BLaER1 (cell line): ENCODE measurements at regions not wholly inside any gene's neighbourhood (a gene's known extent, or its start where the extent isn't known, plus 50 kb on each side); places are given as distances from the start of the nearest gene placed in this dataset.

ENCODE experiments used
- H3K27ac ChIP-seq: shearing (Covaris generic); formaldehyde crosslinking; 2 replicates; pipeline ENCODE4 v1.8.1; 2022
- H3K27me3 ChIP-seq: shearing (Covaris generic); formaldehyde crosslinking; 2 replicates; pipeline ENCODE4 v1.8.1; 2022
- H3K36me3 ChIP-seq: shearing (Covaris generic); formaldehyde crosslinking; 2 replicates; pipeline ENCODE4 v1.8.1; 2022
- H3K4me1 ChIP-seq: shearing (Covaris generic); formaldehyde crosslinking; 2 replicates; pipeline ENCODE4 v1.8.1; 2022
- H3K4me2 ChIP-seq: shearing (Covaris generic); formaldehyde crosslinking; 2 replicates; pipeline ENCODE4 v1.8.1; 2022
- H3K4me3 ChIP-seq: shearing (Covaris generic); formaldehyde crosslinking; 2 replicates; pipeline ENCODE4 v1.8.1; 2022
- H3K9ac ChIP-seq: shearing (Covaris generic); formaldehyde crosslinking; 2 replicates; pipeline ENCODE4 v1.8.1; 2022
- H3K9me3 ChIP-seq: shearing (Covaris generic); formaldehyde crosslinking; 2 replicates; pipeline ENCODE4 v1.8.1; 2022
- H4K20me1 ChIP-seq: shearing (Covaris generic); formaldehyde crosslinking; 2 replicates; pipeline ENCODE4 v1.8.1; 2022
- Cebpa-rat ChIP-seq: shearing (Covaris generic); IDR thresholded peaks from 2 replicates; pipeline ENCODE4 v1.8.1; 2022

- Histone ChIP-seq H3K9ac (no peak overlapping the region), H3K27me3 (no peaks in the 10 kb centered on the region), H3K9me3 (no peaks in the 10 kb centered on the region), H3K27ac (no peak overlapping the region), H3K36me3 (no peaks in the 10 kb centered on the region), H3K4me1 (peaks cover 11% of the 10 kb centered on the region), H3K4me3 (no peak overlapping the region), H3K4me2 (no peak overlapping the region), H4K20me1 (no peaks in the 10 kb centered on the region)
- no peak for TF ChIP-seq Cebpa-rat
Measured at GRCh38 chr2:17249249-17249648, 269.0 kb downstream of the RAD51AP2 start.

DNA sequence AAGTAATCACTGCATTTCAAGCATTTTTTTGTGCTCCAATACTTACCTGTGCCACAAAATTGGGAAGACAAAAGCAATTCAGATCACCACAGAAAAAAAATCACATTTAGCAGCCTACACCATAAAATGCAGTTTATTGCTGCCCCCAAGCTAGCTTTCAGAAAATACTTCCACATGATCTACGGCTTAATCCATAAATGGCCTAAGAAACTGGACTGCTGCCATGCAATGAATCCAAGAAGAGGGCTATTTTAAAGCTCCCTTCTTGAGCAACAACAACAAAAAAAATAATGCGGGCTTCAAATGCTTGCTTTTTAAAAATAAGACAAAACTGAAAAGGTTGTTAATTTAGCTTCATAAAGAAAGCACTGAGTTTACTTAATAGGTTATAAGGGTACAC, 272.3 kb downstream of the RAD51AP2 start:
- Histone ChIP-seq H4K20me1 (no peaks in the 10 kb centered on the region), H3K4me3 (no peak overlapping the region), H3K36me3 (no peaks in the 10 kb centered on the region), H3K4me1 (peaks cover 16% of the 10 kb centered on the region), H3K9ac (no peak overlapping the region), H3K27me3 (no peaks in the 10 kb centered on the region), H3K9me3 (no peaks in the 10 kb centered on the region), H3K4me2 (no peak overlapping the region), H3K27ac (no peak overlapping the region)
- no peak for TF ChIP-seq Cebpa-rat

GRCh38 chr2:17242813-17243485, 275.3 kb downstream of the RAD51AP2 start:
- no peaks in the 10 kb centered on the region for H4K20me1 ChIP-seq
- H3K9me3 ChIP-seq, result no peaks in the 10 kb centered on the region
- no peak overlapping the region for H3K27ac ChIP-seq
- H3K27me3 ChIP-seq, result no peaks in the 10 kb centered on the region
- 0 out of 2 replicates have a peak, but pooled peaks cover 4% of the 10 kb centered on the region for H3K4me1 ChIP-seq
- H3K9ac ChIP-seq, result no peak overlapping the region
- no peak overlapping the region for H3K4me3 ChIP-seq
- TF ChIP-seq Cebpa-rat, result no peak
- no peak overlapping the region for H3K4me2 ChIP-seq
- H3K36me3 ChIP-seq, result no peaks in the 10 kb centered on the region

- H3K9ac ChIP-seq, result no peak overlapping the region
- H3K36me3 ChIP-seq, result no peaks in the 10 kb centered on the region
- no peak overlapping the region for H3K4me3 ChIP-seq
- H3K4me1 ChIP-seq, result 0 out of 2 replicates have a peak, but pooled peaks cover 4% of the 10 kb centered on the region
- no peaks in the 10 kb centered on the region for H4K20me1 ChIP-seq
- no peaks in the 10 kb centered on the region for H3K27me3 ChIP-seq
- no peaks in the 10 kb centered on the region for H3K9me3 ChIP-seq
- no peak overlapping the region for H3K27ac ChIP-seq
- H3K4me2 ChIP-seq, result no peak overlapping the region
- no peak for TF ChIP-seq Cebpa-rat
Measured at GRCh38 chr2:17239550-17239949, 278.7 kb downstream of the RAD51AP2 start.

DNA sequence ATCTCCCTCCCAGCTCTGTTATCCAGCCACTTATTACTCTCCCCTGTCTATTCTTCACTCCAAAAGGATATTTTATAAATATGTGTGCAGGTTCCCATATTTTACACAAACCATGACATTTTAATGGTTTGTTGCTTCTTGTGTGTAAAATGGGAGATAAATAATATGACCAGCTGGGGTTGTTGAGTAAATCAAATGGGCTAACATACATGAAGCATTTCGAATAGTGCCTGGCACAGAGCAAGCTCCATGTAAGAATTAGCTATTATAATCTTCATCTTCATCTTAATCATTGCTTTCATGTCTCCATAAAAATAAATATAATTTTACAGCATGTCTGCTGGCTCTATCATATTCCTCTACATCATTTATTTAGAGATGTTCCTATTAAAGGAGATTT, 283.1 kb downstream of the RAD51AP2 start:
- Histone ChIP-seq H3K36me3 (no peaks in the 10 kb centered on the region), H3K9me3 (no peaks in the 10 kb centered on the region), H4K20me1 (no peaks in the 10 kb centered on the region), H3K4me2 (no peak overlapping the region), H3K27me3 (no peaks in the 10 kb centered on the region), H3K4me3 (no peak overlapping the region), H3K4me1 (no peaks in the 10 kb centered on the region), H3K9ac (no peak overlapping the region), H3K27ac (no peak overlapping the region)
- no peak for TF ChIP-seq Cebpa-rat

DNA sequence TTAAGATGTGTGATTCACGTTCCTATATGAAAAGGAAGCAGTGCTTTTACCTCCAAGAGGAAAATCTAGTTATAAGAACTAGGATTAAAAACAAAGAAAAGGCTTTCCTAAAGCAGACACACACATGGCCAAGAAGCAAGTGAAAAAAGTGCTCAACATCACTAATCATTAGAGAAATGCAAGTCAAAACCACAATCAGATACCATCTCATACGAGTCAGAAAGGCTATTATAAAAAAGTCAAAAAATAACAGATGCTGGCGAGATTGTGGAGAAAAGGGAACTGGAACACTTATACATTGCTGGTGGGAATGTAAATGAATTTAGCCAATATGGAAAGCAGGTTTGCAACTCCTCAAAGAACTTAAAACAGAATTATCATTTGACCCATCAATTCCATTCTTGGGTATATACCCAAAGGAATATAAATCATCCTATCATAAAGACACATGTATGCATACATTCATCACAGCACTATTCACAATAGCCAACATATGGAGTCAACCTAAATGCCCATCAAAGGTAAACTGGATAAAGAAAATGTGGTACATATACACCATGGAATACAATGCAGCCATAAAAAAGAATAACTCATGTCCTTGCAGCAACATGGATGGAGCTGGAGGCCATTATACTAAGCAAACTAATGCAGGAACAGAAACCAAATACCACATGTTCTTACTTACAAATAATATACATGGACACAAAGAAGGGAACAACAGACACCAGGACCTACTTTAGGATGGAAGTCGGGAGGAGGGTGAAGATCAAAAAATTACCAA, 285.3 kb downstream of the RAD51AP2 start:
- H3K4me1 ChIP-seq, result no peaks in the 10 kb centered on the region
- H3K27ac ChIP-seq, result no peak overlapping the region
- no peak overlapping the region for H3K4me3 ChIP-seq
- no peaks in the 10 kb centered on the region for H4K20me1 ChIP-seq
- TF ChIP-seq Cebpa-rat, result no peak
- H3K36me3 ChIP-seq, result no peaks in the 10 kb centered on the region
- no peaks in the 10 kb centered on the region for H3K9me3 ChIP-seq
- H3K9ac ChIP-seq, result no peak overlapping the region
- no peaks in the 10 kb centered on the region for H3K27me3 ChIP-seq
- no peak overlapping the region for H3K4me2 ChIP-seq

- H3K9ac ChIP-seq, result no peak overlapping the region
- no peak overlapping the region for H3K4me3 ChIP-seq
- H3K27me3 ChIP-seq, result no peaks in the 10 kb centered on the region
- no peaks in the 10 kb centered on the region for H3K4me1 ChIP-seq
- no peaks in the 10 kb centered on the region for H3K36me3 ChIP-seq
- H4K20me1 ChIP-seq, result no peaks in the 10 kb centered on the region
- TF ChIP-seq Cebpa-rat, result no peak
- H3K9me3 ChIP-seq, result no peaks in the 10 kb centered on the region
- no peak overlapping the region for H3K4me2 ChIP-seq
- no peak overlapping the region for H3K27ac ChIP-seq
Measured at GRCh38 chr2:17231394-17231965, 286.8 kb downstream of the RAD51AP2 start.

- Histone ChIP-seq H3K4me1 (no peaks in the 10 kb centered on the region), H4K20me1 (no peaks in the 10 kb centered on the region), H3K9me3 (no peaks in the 10 kb centered on the region), H3K27ac (no peak overlapping the region), H3K27me3 (no peaks in the 10 kb centered on the region), H3K4me3 (no peak overlapping the region), H3K9ac (no peak overlapping the region), H3K36me3 (no peaks in the 10 kb centered on the region), H3K4me2 (no peak overlapping the region)
- no peak for TF ChIP-seq Cebpa-rat
Measured at GRCh38 chr2:17229414-17229813, 288.8 kb downstream of the RAD51AP2 start.

DNA sequence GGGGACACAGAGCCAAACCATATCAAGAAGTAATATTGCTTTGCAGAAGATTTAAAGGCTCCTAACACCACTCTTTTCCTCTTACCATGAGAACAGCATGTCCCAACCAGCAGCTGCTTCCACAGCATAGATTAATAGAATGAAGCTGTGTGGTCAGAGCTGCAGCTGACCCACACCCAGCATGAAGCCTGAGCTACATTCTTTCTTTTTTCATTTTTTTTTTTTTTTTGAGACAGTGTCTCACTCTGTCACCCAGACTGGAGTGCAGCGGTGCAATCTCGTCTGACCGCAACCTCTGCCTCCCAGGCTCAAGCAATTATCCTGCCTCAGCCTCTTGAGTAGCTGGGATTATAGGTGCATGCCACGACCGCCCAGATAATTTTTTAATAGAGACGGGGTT, 289.8 kb downstream of the RAD51AP2 start:
- no peak overlapping the region for H3K9ac ChIP-seq
- H3K4me1 ChIP-seq, result no peaks in the 10 kb centered on the region
- H3K27me3 ChIP-seq, result no peaks in the 10 kb centered on the region
- H3K36me3 ChIP-seq, result no peaks in the 10 kb centered on the region
- TF ChIP-seq Cebpa-rat, result no peak
- no peak overlapping the region for H3K4me3 ChIP-seq
- H3K4me2 ChIP-seq, result no peak overlapping the region
- H3K27ac ChIP-seq, result no peak overlapping the region
- H3K9me3 ChIP-seq, result no peaks in the 10 kb centered on the region
- H4K20me1 ChIP-seq, result no peaks in the 10 kb centered on the region

DNA sequence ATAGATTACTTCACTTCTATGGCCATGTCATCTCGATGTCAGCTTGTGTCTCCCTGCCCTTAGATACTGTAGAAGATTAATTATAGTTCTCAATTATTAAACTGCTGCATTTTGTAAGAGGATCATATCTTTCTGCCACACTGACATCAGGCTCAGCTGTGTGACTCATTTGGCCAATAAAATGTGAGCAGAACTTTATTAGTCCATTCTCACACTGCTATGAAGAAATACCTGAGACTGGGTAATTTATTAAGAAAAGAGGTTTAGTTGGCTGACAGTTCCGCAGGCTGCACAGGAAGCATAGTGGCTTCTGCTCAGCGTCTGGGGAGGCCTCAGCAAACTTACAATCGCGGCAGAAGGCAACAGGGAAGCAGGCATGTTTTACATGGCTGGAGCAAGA, 290.4 kb downstream of the RAD51AP2 start:
- Histone ChIP-seq H3K27me3 (no peaks in the 10 kb centered on the region), H3K4me2 (no peak overlapping the region), H3K9ac (no peak overlapping the region), H3K9me3 (no peaks in the 10 kb centered on the region), H3K36me3 (no peaks in the 10 kb centered on the region), H3K4me3 (no peak overlapping the region), H3K4me1 (no peaks in the 10 kb centered on the region), H4K20me1 (no peaks in the 10 kb centered on the region), H3K27ac (no peak overlapping the region)
- no peak for TF ChIP-seq Cebpa-rat
